ENCODE measurements at regions not wholly inside any gene's neighbourhood (a gene's known extent, or its start where the extent isn't known, plus 50 kb on each side); places are given as distances from the start of the nearest gene placed in this dataset.

DNA sequence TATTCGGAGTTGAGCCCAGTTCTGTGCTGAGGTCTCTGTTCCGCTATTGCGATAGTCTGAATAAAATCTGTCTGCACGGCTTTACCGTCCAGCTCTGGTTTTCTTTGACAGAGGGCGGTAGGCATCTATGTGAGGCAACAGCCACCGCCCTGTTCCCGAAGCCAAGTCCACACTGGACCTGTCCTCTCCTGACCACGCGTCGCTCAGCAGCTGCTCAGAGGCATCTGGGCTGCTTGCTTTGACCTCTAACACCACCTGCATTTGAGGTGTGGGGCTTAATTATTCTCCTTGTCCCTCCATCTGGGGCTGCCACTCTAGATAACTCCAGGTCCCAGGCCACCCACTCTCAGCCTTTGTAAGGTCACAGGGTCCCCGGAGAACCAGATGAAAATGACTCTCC lies 168.4 kb upstream of the SMIM23 start:
- intact Hi-C loops (cut with DNase I, micrococcal nuclease): no loop called here
- ATAC-seq (no peak), DNase-seq (no peak)

DNA sequence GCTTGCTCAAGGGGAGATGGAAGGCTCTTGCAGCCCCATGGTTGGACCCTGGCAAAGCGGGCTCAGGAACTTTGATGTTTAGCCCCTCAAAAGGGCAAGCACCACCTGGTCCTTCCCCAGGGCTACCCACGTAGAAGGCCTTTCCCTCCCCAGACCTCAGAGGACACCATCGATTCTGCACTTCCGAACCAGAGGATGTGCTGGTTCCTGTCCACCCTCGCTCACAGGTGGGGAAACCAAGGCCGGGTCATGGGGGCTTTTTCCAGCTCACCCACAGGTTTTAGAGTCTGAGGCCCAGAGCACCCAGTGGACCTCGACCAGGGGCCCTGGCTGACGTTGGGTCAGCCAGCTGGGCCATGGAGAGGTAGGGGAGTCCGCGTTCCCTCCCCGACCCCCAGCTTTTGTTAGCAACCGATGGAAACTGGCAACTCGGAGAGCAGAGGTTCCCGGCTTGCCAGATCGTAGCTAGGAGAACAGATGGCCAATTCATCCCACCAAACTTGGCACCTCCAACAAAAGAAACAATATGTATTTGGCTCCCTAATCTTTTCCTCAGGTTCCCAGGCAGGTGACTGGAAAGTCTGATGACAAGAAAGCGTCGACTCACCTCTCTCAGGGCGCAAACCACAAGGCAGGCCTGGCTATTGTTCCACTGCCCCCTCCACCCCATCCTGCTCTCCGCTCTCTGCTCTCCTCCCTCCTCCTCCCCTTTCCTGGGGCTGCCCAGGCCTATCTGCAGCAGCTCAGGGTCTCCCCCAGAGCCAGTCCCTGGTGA lies 167.6 kb upstream of the SMIM23 start:
- intact Hi-C loops (cut with DNase I, micrococcal nuclease): no loop called here
- ATAC-seq (no peak), DNase-seq (no peak)

DNA sequence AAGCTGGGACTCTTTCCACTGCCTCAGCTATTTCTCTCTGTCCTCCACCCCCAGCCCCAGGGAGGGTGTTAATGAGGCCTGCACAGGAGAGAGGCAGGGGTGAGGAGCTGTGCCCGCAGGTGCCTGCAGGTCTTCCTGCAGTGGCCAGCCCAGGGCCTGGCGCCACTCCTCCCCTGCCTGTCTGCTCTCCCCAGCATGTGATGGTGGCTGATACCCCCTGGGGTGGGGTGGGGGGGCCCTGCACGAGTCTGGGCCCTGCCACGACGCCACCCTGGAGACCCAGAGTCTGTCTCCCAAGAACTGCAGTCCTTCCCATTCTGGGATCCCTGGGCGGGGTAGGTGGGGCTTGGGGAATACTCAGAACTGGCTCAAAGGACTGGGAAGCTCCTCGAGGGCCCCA lies 166.4 kb upstream of the SMIM23 start:
- intact Hi-C loops (cut with DNase I, micrococcal nuclease): no loop called here
- DNase-seq (no peak), ATAC-seq (no peak)

DNA sequence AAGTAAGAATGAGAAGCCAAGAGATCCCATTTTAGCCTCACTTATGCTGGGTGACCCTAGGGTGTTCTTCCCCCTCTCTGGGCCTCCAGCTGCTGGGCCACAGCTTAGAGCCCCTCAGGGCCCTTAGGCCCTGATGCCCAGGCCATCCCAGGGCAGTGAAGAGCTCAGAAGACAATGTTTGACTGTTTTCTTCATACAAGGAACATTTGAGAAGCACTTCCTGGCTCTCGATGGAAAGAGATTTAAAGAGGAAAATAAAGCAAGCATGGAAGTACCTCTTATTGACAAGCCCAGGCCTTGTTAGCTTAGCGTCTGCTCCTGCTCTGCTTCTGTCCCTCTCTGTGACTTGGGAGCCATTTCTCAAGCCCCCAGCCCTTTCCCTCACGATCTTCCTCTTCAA lies 165.9 kb upstream of the SMIM23 start:
- no peak for DNase-seq
- intact Hi-C loops (cut with DNase I, micrococcal nuclease): no loop called here
- ATAC-seq: no peak

DNA sequence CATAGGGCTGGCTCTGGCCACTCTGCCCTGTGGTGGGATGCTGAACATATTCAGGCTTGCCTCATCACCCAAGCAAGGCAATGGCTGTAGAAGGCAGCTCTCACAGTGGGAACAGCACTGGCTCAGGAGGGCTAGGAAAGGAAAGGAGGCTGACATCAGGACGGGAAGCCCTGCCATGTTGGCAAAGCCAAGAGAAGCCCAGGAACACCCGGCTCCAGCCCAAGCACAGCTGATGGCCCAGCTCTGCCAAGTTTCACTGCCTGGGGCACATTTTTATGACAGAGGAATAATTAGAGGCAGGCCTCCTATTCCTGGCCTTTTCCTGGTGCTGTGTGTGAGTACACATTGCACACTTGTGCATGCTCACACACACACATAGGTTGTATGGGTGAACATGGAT lies 163.6 kb upstream of the SMIM23 start:
- intact Hi-C loops (cut with DNase I, micrococcal nuclease): no loop called here
- ATAC-seq (no peak), DNase-seq (no peak)

DNA sequence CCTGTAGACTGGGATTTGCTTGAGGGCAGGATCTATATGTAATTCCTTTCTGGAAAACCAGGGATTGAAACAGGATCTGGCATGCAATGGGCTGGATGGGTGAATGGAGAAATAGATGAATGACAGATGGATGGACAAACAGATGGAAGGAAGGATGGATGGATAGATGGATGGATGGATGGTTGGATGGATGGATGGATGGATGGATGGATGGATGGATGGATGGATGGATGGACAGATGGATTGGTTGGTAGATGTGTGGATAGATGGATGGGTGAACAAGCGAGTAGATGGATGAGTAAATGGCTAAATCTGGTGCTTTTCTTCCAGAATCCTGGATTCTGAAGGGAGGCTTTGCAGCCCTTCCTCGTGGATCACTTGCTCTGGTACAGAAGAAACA lies 162.5 kb upstream of the SMIM23 start:
- ATAC-seq: no peak
- intact Hi-C loops (cut with DNase I, micrococcal nuclease): no loop called here
- no peak for DNase-seq

DNA sequence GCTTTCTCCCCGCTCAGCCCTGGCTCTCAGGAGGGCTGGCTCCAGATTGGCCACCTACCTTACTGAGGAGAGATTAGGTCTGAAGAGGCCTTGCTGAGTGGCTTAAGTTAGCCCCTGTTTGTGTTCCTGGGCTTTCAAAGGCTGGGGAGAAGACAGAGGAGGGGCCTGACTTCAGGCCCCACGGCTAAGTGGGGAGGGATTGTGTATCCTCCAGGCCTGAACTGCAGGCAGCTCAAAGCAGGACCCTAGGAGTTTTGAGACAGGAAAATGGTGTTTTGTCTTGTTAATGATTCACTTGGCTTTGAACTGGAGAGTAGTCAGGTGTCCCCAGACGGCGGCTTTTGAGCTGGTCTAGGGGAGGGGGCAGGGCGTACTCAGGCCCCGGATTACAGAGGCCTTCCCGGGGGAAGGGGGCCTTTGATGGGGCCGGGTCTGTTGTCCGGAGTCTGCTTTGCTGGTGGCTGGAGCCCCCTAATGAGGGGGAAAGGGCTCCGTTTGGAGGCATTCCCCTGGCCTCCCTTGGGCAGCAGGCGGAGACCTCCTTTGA lies 162.0 kb upstream of the SMIM23 start:
- ATAC-seq: no peak

DNA sequence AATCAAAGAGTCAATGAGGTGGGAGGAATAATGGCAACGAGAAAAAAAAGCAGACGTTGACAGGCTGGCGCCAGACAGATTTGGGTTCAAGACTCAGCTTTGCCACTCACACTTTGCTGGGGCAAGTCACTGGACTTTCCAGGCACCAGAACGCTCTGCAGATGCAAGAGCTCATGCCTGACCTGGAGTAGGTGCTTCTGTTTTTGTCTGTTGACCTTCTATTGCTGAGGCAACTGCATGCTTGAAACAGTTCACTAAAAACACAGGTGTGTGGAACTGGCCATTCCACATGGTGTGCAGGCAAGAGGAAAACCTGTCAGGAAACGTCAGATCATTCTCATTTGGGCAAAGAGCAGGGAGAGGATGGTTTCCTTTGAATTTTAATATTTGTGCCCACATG lies 161.2 kb upstream of the SMIM23 start:
- ATAC-seq (no peak), DNase-seq (no peak)
- intact Hi-C loops (cut with DNase I, micrococcal nuclease): no loop called here

More for the DNA sequence above, 162.0 kb upstream of the SMIM23 start:
- intact Hi-C loops (cut with DNase I, micrococcal nuclease): no loop called here
- no peak for DNase-seq

DNA sequence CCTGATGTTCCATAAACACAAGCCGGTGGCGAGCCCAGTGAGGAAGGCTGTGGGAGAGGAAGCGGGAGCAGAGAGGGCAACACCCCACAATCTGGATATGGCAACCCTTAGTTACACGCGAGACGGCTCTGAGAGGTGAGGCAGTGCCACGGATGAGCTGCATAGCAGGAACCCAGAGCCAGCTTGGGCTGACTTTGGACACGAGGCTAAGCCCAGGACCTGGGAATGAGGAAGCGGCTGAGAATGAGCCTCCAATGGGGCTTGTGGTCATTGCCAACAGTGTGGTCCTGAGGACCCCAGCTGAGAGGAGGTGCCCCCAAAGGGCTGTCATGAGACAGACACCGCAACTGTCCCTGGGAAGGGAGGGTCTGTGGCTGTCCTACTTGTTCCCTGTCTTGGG lies 160.0 kb upstream of the SMIM23 start:
- ATAC-seq (no peak), DNase-seq (no peak)
- intact Hi-C loops (cut with DNase I, micrococcal nuclease): no loop called here

DNA sequence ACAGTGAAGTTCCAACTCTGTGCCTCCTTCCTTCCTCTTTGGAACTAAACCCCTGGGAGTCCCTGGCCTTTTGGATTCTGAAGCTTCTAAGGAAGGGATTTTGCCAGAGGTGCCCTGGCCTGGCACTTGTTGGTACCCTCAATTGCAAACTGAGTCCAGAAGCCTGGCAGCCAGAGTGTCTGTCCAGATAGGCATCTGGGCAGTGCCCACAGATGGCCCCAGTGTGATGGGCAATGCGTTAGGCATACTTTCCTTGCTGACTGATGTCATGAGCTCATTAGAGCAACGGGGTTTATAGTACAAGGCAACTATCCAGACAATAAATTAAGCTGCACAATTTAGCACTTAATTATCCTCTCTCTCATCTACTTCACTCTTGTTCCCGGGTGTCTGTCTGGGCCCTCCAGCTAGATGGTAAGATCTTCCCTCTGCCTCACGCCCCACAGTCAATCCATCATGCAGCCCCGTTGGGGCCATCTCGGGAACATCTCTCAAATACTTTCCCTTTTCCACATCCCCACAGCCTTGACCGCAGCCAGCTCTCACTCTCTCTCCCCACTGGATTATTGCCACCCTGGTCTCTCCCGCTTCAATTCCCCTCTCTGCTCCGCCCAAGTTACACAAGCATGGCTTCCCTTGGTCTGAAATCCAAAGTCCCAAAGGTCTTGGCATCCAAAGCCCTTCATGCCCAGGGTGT lies 157.5 kb upstream of the SMIM23 start:
- no peak for ATAC-seq
- intact Hi-C loops (cut with DNase I, micrococcal nuclease): no loop called here
- no peak for DNase-seq

DNA sequence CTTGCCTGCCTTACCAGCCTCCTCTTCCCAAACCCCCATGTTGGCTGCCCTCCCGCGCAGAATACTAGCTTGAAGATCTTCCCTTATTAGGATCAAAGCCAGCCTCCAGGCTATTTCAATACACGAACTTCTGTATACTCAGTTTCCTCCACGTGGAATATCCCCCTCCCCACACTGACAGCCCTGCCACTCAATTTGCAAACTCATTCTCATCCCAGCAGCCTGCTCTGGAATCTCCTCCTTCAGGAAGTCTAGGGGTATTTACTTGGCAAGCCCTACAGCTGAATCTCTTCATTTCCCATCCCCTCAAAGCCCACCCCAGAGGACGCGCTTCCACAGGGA lies 157.0 kb upstream of the SMIM23 start:
- intact Hi-C loops (cut with DNase I, micrococcal nuclease): no loop called here

DNA sequence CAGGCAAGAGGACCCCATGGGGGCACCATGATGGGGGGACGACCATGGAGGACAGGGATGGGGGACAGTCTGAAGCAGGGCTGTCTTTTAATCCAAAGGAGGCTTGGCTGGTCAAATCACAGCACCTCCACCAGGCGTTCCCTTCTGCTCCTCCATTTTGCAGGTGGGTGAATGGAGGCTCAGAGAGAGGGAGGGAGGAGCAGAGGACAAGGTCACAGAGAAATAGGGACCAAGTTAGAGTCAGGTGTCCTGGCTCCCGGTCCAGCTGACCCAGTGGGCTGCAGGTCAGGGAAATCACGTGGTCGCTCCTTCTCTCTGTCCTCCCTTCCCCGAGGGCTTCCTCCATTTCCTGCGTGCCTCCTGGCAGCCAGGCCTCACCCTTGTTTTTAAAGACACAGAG lies 156.4 kb upstream of the SMIM23 start:
- DNase-seq: no peak
- peak; percentile 5 for ATAC-seq
- intact Hi-C loops (cut with DNase I, micrococcal nuclease): no loop called here

More for the DNA sequence above, 157.0 kb upstream of the SMIM23 start:
- no peak for ATAC-seq
- no peak for DNase-seq

DNA sequence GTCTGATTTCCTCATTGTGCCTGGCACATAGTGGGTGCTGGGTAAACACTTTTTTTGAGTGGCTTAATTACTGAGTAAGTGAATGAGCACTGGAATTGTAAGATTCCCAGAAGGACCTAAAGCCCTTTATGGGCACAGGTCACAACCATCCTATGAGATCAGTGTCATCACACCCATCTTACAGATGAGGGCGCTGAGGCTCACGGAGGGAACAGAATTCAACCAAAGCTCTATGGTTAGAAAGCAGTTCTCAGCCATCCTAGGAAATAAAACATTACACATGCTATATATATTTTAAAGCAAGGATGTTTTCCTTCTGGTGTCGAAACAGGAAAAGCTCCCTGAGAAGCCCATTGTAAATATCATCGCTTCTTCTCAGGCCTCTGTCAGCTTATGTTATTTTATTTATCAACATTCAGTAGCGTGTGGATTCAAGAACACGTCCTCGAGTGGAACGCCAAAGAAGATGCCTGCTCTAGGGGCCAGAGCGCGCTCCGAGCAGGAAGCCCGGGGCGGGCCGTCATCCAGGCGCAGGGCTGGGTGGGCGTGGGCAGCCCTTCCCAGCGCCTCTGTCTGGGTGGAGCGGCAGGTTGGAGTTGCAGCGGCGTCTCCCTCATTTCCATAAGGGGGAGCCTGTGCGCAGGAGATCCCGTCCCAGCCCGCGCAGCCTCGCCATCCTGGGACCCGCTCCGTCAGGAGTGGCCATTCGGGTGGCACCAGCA lies 155.8 kb upstream of the SMIM23 start:
- ATAC-seq: peak; percentile 95
- DNase-seq: peak; percentile 34 to 55
- intact Hi-C loops (cut with DNase I, micrococcal nuclease): no loop called here

DNA sequence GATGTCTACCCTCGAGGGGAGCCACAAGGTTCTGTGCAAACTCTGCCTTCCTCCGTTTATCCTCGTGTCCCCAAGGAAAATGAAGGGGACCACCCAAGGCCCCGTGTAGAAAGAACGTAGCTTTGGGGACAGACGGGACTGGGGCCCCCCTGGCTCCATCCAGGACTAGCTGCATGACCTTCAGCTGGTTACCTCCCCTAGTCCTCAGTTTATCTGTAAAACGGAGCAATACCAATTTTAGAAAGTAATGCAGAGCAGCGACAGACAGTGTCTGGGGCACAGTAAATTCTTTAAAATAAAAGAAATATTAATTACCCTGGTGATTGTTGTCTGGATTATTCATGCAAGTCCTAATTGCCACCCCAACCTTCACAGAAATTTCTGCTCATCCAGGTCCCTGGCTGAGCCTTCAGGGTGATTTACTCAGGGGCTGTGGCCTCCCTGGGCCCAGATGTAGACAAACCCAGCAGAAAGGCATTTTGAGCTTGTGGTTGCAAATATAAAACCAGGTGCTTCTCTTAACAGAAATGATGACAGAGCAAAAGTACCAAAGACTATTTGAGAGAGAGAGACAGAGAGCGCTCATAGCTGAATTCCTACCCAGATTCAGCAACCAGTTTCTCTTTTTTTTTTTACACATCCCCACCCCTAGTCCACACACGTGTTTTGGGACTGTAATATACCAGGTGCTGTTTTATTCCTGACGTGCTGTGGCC lies 155.1 kb upstream of the SMIM23 start:
- no peak for DNase-seq
- intact Hi-C loops (cut with DNase I, micrococcal nuclease): no loop called here
- peak; percentile 61 for ATAC-seq

DNA sequence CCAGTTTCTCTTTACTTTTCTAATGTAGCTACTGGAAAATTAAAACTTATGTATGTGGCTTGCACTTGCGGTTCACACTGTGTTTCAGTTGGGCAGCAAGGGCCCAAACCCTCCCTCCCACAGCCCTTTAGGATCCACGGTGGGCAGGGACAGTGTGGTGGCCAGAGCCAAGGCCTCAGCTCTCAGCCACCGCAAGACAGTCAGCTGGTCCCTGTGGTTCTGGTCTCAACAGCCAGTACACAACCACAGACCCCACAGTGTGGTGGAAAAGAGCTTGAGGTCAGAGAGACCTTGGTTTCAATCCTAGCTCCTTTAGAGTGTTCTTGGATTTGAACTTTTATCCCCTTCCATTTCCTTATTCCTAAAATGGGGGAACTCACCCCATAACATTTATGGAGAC lies 153.0 kb upstream of the SMIM23 start:
- intact Hi-C loops (cut with DNase I, micrococcal nuclease): no loop called here
- no peak for ATAC-seq
- no peak for DNase-seq

DNA sequence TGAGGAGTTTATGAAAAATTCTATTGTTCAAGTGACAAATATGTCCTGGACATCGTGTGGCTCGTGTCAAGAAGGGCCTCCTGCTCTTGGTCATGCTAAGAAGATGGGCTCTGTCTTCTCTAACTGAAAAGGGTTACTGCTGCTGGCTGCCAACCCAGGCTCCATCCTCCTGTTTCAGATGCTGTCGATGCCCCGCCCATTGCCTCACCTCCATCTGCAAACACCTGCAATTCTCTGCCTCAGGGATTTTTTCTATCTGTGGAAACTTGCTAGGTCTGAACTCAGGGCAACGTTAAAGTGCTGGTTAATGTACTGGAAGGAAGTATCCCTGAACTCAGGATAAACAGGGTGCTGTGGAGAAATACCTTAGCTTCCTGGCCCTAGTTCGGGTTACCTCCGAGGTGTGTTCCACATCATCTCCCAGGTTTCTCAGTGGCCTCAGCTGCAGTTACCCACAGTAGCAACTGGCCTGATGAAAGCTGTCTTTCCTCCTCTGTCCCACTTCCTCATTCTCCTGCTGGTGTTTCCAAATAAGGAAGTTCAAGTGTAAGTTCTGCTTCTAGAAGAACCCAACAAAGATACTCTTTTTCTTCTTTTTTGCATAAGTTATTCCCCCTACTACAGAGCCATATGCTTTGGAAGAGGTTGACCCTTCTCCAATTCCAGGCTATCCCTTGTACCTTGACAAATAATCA lies 151.7 kb upstream of the SMIM23 start:
- ATAC-seq (no peak), DNase-seq (no peak)
- intact Hi-C loops (cut with DNase I, micrococcal nuclease): no loop called here

DNA sequence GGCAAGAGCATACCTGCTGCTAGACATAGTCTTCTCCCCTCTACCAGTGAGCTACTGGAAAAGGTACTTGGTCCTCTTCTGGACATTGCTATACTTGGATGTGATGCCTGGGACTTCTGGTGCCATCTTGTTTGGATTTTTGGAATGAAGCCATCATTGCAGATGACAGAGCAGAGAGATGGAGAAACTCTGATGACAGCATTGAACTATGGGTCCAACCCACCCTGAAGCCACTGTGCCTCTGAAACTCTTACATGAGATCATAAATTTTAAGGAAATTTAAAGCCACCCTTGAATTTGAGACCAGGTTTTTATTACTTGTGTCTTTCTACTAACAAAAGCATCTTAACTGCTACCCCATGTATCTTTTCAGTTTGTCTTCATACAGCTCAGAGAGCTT lies 151.1 kb upstream of the SMIM23 start:
- no peak for ATAC-seq
- intact Hi-C loops (cut with DNase I, micrococcal nuclease): no loop called here
- DNase-seq: no peak

DNA sequence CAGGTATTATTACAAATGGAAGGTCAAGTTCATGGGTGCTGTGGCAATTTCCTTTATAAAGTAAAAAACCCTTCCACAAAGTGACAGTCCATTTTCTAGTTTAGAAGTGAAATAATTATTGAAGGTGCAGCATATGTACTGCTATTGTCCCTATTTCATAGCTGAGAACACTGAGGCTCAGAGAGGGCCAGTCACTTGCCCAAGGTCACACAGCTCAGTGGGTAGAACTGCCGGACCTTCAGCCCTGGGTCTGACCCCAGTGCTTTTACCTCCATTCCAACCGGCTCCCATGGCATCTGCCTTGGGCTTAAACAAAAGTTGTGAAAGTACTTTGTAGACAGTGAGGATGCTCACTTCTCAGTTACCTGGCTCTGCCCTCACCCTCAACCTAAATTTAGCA lies 150.6 kb upstream of the SMIM23 start:
- intact Hi-C loops (cut with DNase I, micrococcal nuclease): no loop called here
- DNase-seq (no peak), ATAC-seq (no peak)

Data from left colon (tissue), 2 donors.